H1 (cell line): ENCODE measurements at regions not wholly inside any gene's neighbourhood (a gene's known extent, or its start where the extent isn't known, plus 50 kb on each side); places are given as distances from the start of the nearest gene placed in this dataset.

ENCODE experiments used
- CTCF ChIA-PET: fragments of 300-600 bp; sonication (Branson Sonifier 250); formaldehyde crosslinking; loops from one replicate; lab custom pipeline; 2021; ENCODE audit not compliant: partially characterized antibody; lab: Charles Lee
- POLR2A ChIA-PET: fragments of 300-600 bp; sonication (Branson Sonifier 250); formaldehyde crosslinking; loops from one replicate; lab custom pipeline; 2021; ENCODE audit warnings: inconsistent platforms; ENCODE audit not compliant: partially characterized antibody; lab: Charles Lee
- DNase-seq, 2 experiments: peaks; one replicate each; pipeline versions ENCODE4 v3.0.0 to v3.0.0-alpha.2; 2010 to 2022; ENCODE audit warnings: low spot score in 2 of 2, low read depth in 1 of 2, mixed read lengths in 1 of 2
- FAIRE-seq: peaks from 2 replicates; lab custom pipeline; 2011; peaks lifted over from hg19 to GRCh38; lab: Jason Lieb, UNC
- H2AFZ ChIP-seq: 2 replicates; pipeline ENCODE4 v1.8.1; 2012; ENCODE audit warnings: low read length, inconsistent platforms
- H2AK5ac ChIP-seq: 2 replicates; pipeline ENCODE4 v1.6.1; 2013; ENCODE audit warnings: low read depth, low read length
- H2BK120ac ChIP-seq: replicated peaks from 2 replicates; pipeline ENCODE3; 2013; ENCODE audit warnings: low read depth, low read length, inconsistent platforms
- H2BK12ac ChIP-seq: 2 replicates; pipeline ENCODE4 v1.6.1; 2013; ENCODE audit warnings: low read depth, low read length
- H2BK15ac ChIP-seq: 2 replicates; pipeline ENCODE4 v1.6.1; 2013; ENCODE audit warnings: low read length
- H2BK20ac ChIP-seq: 2 replicates; pipeline ENCODE4 v1.6.1; 2013; ENCODE audit warnings: low read length
- H2BK5ac ChIP-seq: 2 replicates; pipeline ENCODE4 v1.6.1; 2013; ENCODE audit warnings: low read depth, low read length
- H3K14ac ChIP-seq: 2 replicates; pipeline ENCODE4 v1.6.1; 2013; ENCODE audit warnings: inconsistent platforms; ENCODE audit not compliant: insufficient read length
- H3K18ac ChIP-seq: 2 replicates; pipeline ENCODE4 v1.6.1; 2013; ENCODE audit warnings: low read length; ENCODE audit errors: extremely low read depth
- H3K23ac ChIP-seq: 2 replicates; pipeline ENCODE4 v1.6.1; 2013; ENCODE audit warnings: inconsistent platforms; ENCODE audit not compliant: insufficient read length
- H3K23me2 ChIP-seq: 2 replicates; pipeline ENCODE4 v1.6.1; 2013; ENCODE audit warnings: low read depth, low read length
- H3K27ac ChIP-seq: 2 replicates; pipeline ENCODE4 v1.6.1; 2011; ENCODE audit warnings: low read depth, low read length, inconsistent platforms
- H3K27me3 ChIP-seq, 4 experiments: replicated peaks in 1 of 4; 1 replicate in 1 of 4; 2 replicates in 3 of 4; pipeline versions ENCODE4 v1.6.1 to v1.8.1; 2011 to 2013; ENCODE audit warnings: low read length in 3 of 4, mild to moderate bottlenecking in 3 of 4, inconsistent platforms in 2 of 4, mixed read lengths in 2 of 4, moderate library complexity in 1 of 4; ENCODE audit not compliant: control insufficient read depth in 3 of 4, insufficient read depth in 3 of 4; ENCODE audit errors: extremely low read depth in 1 of 4
- H3K36me3 ChIP-seq, 4 experiments: 2 replicates each; pipeline versions ENCODE4 v1.6.1 to v1.8.1; 2011 to 2013; ENCODE audit warnings: mild to moderate bottlenecking in 4 of 4, low read length in 3 of 4, moderate library complexity in 2 of 4, control low read depth in 1 of 4, inconsistent platforms in 1 of 4; ENCODE audit not compliant: insufficient read depth in 4 of 4, control insufficient read depth in 2 of 4
- H3K4ac ChIP-seq: replicated peaks from 2 replicates; pipeline ENCODE3; 2013; ENCODE audit warnings: low read length, low read depth, mixed read lengths, inconsistent platforms; ENCODE audit not compliant: insufficient read length
- H3K4me1 ChIP-seq, 4 experiments: replicated peaks in 1 of 4; 1 replicate in 1 of 4; 2 replicates in 3 of 4; pipeline versions ENCODE4 v1.6.1 to v1.8.1; 2011 to 2013; ENCODE audit warnings: low read length in 3 of 4, inconsistent platforms in 2 of 4, mixed read lengths in 1 of 4; ENCODE audit not compliant: insufficient read depth in 4 of 4, control insufficient read depth in 3 of 4
- H3K4me2 ChIP-seq, 2 experiments: 2 replicates each; pipeline versions ENCODE4 v1.6.1 to v1.8.1; 2011 to 2013; ENCODE audit warnings: low read depth in 2 of 2, low read length in 2 of 2, control low read depth in 1 of 2, inconsistent platforms in 1 of 2, mild to moderate bottlenecking in 1 of 2; ENCODE audit not compliant: insufficient read depth in 1 of 2
- H3K4me3 ChIP-seq, 4 experiments: fragments of 200-600, 300-600 bp in 1 of 4; sonication (generic), shearing (Covaris generic), sonication (Bioruptor Twin) in 1 of 4; 2 replicates each; pipeline versions ENCODE4 v1.5.1 to v1.8.1; 2011 to 2016; ENCODE audit warnings: low read length in 4 of 4, low read depth in 3 of 4, control low read depth in 2 of 4, inconsistent platforms in 2 of 4, mild to moderate bottlenecking in 2 of 4, mixed read lengths in 1 of 4, moderate library complexity in 1 of 4; ENCODE audit not compliant: insufficient read depth in 2 of 4; ENCODE audit errors: extremely low read depth in 1 of 4
- H3K56ac ChIP-seq: replicated peaks from 2 replicates; pipeline ENCODE3; 2013; ENCODE audit warnings: low read depth, mild to moderate bottlenecking, mixed read lengths, low read length, inconsistent platforms; ENCODE audit not compliant: insufficient read length
- H3K79me1 ChIP-seq: 2 replicates; pipeline ENCODE4 v1.6.1; 2013; ENCODE audit warnings: low read depth, low read length, control low read depth
- H3K79me2 ChIP-seq, 2 experiments: 2 replicates each; pipeline versions ENCODE4 v1.6.1 to v1.8.1; 2012 to 2013; ENCODE audit warnings: low read length in 2 of 2, mild to moderate bottlenecking in 2 of 2, inconsistent platforms in 1 of 2; ENCODE audit not compliant: insufficient read depth in 2 of 2, control insufficient read depth in 1 of 2
- H3K9ac ChIP-seq, 4 experiments: replicated peaks in 1 of 4; 1 replicate in 1 of 4; 2 replicates in 3 of 4; pipeline versions ENCODE4 v1.6.1 to v1.8.1; 2011 to 2013; ENCODE audit warnings: low read depth in 3 of 4, low read length in 3 of 4, control low read depth in 2 of 4, mild to moderate bottlenecking in 2 of 4, moderate library complexity in 2 of 4, inconsistent platforms in 1 of 4; ENCODE audit errors: extremely low read depth in 1 of 4
- H3K9me3 ChIP-seq, 2 experiments: 2 replicates each; pipeline versions ENCODE4 v1.6.1 to v1.8.1; 2012 to 2013; ENCODE audit warnings: mild to moderate bottlenecking in 2 of 2, moderate library complexity in 2 of 2, control low read depth in 1 of 2, inconsistent platforms in 1 of 2, low read depth in 1 of 2, low read length in 1 of 2, mixed read lengths in 1 of 2; ENCODE audit not compliant: insufficient read depth in 2 of 2
- H4K20me1 ChIP-seq, 2 experiments: replicated peaks in 1 of 2; 2 replicates each; pipeline versions ENCODE3 to v1.8.1; 2011 to 2013; ENCODE audit warnings: inconsistent platforms in 2 of 2, low read length in 2 of 2, mild to moderate bottlenecking in 1 of 2; ENCODE audit not compliant: insufficient read depth in 2 of 2, control insufficient read depth in 1 of 2
- H4K5ac ChIP-seq: 2 replicates; pipeline ENCODE4 v1.6.1; 2013; ENCODE audit warnings: low read length, low read depth, mixed read lengths, inconsistent platforms; ENCODE audit not compliant: insufficient read length
- H4K8ac ChIP-seq: 2 replicates; pipeline ENCODE4 v1.8.0; 2013; ENCODE audit warnings: mild to moderate bottlenecking, moderate library complexity, low read length, inconsistent platforms; ENCODE audit not compliant: insufficient read depth; ENCODE audit errors: extremely low read depth
- H4K91ac ChIP-seq: replicated peaks from 2 replicates; pipeline ENCODE3; 2013; ENCODE audit warnings: low read length, mixed read lengths, inconsistent platforms; ENCODE audit not compliant: insufficient read length
- RFX5 ChIP-seq: IDR thresholded peaks from 2 replicates; pipeline ENCODE4 v1.6.1; 2011; ENCODE audit warnings: low read depth, low read length, improper control_type of control experiment, borderline replicate concordance
- SIRT6 ChIP-seq: IDR thresholded peaks from one replicate; pipeline ENCODE4 v1.7.1; 2012; ENCODE audit warnings: low read length, inconsistent platforms
- TBP ChIP-seq: IDR thresholded peaks from 2 replicates; pipeline ENCODE4 v1.6.1; 2011; ENCODE audit warnings: low read depth, low read length, improper control_type of control experiment
- TEAD4 ChIP-seq: IDR thresholded peaks from 2 replicates; pipeline ENCODE4 v1.6.1; 2012; ENCODE audit warnings: low read depth, low read length, inconsistent platforms, mixed read lengths
- WGBS, 2 experiments: shearing (Covaris generic) in 1 of 2; methylation state at CpG; one replicate each; pipeline versions ENCODE4 v1.1.6 to v1.1.7; 2013 to 2015; ENCODE audit warnings: low lambda C conversion rate in 2 of 2, mixed read lengths in 2 of 2, inconsistent platforms in 1 of 2, low coverage in 1 of 2, missing lambda C conversion rate in 1 of 2; ENCODE audit not compliant: insufficient replicate concordance in 2 of 2, insufficient coverage in 1 of 2, insufficient read length in 1 of 2; ENCODE audit errors: extremely low coverage in 1 of 2, missing lambda C conversion rate in 1 of 2; 5-methylcytosine and 5-hydroxymethylcytosine counted together
- TF ChIP-seq, protein P1 (sequence below): IDR thresholded peaks from 2 replicates; pipeline ENCODE4 v1.6.1; 2012; ENCODE audit warnings: low read length, inconsistent platforms
- TF ChIP-seq, protein P2 (sequence below): IDR thresholded peaks from 2 replicates; pipeline ENCODE4 v1.6.1; 2011; ENCODE audit warnings: low read depth, mild to moderate bottlenecking, low read length; ENCODE audit not compliant: insufficient read depth

DNA sequence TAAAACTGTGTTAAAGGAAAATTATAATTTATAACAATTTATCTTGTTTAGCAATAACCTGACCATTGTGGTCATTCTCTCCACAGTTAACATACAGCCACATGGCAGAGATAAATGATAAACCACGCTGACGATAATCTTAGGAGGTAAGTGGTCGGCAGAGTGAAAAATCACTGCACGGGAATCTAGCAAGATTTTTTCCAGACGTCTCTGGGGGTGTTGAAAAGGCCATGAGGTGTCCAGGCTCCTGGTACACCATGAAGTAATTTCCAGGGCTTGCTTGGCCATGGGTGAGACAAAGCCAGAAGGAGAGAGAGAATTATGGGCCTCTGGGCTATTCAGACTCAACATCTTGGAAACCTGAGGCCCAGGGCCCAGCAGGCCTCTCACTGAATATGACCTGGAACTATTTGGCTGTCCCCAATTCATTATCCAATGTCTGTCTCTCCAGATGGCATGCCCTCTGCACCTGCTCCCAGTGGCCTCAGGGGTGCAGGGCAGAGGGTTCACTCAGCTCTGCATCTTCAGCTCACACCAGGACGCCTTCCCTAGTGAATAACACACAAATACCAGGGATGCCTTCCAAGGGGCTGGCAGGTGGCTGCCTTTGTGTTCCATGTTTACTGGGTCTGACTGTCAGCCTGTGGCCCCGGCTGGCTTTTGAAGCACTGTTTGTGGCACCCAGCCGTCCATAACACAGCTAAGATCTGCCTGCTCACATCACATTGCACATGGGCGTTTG, 590.4 kb upstream of the PFKP start:
- Histone ChIP-seq H3K27me3 (no peaks in the 10 kb centered on the region), H3K23me2 (no peaks in the 10 kb centered on the region; the same call in 1 of the 2 replicates), H4K91ac (no peak overlapping the region), H4K8ac (0 out of 2 replicates have a peak overlapping the region, but pooled peaks have one; percentile 3), H3K4ac (no peak overlapping the region), H4K5ac (no peak overlapping the region), H3K27ac (no peak overlapping the region), H3K14ac (no peak overlapping the region), H3K4me1 (peaks cover 0 to 6% (median 5%) of the 10 kb centered on the region in 4 experiments; a peak in 5 of 7 replicates), H2BK20ac (no peak overlapping the region), H3K18ac (no peak overlapping the region), H2BK5ac (peak overlapping the region; percentile 75), H3K23ac (no peak overlapping the region), H3K9me3 (no peaks in the 10 kb centered on the region; a peak in 1 of 4 replicates), H2BK12ac (0 out of 2 replicates have a peak overlapping the region, but pooled peaks have one; percentile 68), H2BK120ac (peak overlapping the region; percentile 38), H2AFZ (no peak overlapping the region), H2AK5ac (no peak overlapping the region), H3K4me2 (peak overlapping the region in 1 of 2 experiments; percentile 39; a peak in 1 of 4 replicates), H2BK15ac (no peak overlapping the region), H3K56ac (no peak overlapping the region), H3K9ac (no peak overlapping the region), H3K36me3 (no peaks in the 10 kb centered on the region), H3K79me1 (no peaks in the 10 kb centered on the region), H4K20me1 (no peaks in the 10 kb centered on the region), H3K79me2 (no peaks in the 10 kb centered on the region), H3K4me3 (no peak overlapping the region)
- peak; percentile 81 for FAIRE-seq
- WGBS, 2 experiments, result 61% methylated on average over 9 of the region's 9 CpGs; no CpG with 5 or more reads in 1 of the 2 experiments
- ChIA-PET CTCF (no interaction called here), POLR2A (no interaction called here)
- peak; percentile 63 to 82 for DNase-seq
- TF ChIP-seq, protein P1, sequence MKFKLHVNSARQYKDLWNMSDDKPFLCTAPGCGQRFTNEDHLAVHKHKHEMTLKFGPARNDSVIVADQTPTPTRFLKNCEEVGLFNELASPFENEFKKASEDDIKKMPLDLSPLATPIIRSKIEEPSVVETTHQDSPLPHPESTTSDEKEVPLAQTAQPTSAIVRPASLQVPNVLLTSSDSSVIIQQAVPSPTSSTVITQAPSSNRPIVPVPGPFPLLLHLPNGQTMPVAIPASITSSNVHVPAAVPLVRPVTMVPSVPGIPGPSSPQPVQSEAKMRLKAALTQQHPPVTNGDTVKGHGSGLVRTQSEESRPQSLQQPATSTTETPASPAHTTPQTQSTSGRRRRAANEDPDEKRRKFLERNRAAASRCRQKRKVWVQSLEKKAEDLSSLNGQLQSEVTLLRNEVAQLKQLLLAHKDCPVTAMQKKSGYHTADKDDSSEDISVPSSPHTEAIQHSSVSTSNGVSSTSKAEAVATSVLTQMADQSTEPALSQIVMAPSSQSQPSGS, result no peak
- TF ChIP-seq RFX5 (no peak), SIRT6 (no peak), TEAD4 (peak; percentile 99), TBP (no peak)
- TF ChIP-seq, protein P2, sequence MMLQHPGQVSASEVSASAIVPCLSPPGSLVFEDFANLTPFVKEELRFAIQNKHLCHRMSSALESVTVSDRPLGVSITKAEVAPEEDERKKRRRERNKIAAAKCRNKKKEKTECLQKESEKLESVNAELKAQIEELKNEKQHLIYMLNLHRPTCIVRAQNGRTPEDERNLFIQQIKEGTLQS, result no peak
